Natural killer cell (primary cell): ENCODE measurements at regions not wholly inside any gene's neighbourhood (a gene's known extent, or its start where the extent isn't known, plus 50 kb on each side); places are given as distances from the start of the nearest gene placed in this dataset.

Experiments used
- ATAC-seq, 3 donors: fragments of 150-1000 bp in 2 of 3; fragments of 200-7000 bp in 1 of 3; cut with Tn5 transposase; 1 replicate in 1 of 3; 2 replicates in 2 of 3; pipeline ENCODE4 v1.10.0; 2021; ENCODE audit warnings: mild to moderate bottlenecking in 2 of 3, moderate library complexity in 2 of 3
- DNase-seq, 2 donors: peaks; one replicate each; pipeline versions ENCODE4 v3.0.0 to v3.0.0-alpha.2; 2013 to 2021; ENCODE audit warnings: mixed read lengths in 1 of 2
- H3K27ac ChIP-seq: one replicate; pipeline ENCODE4 v1.5.1; 2013; ENCODE audit warnings: mild to moderate bottlenecking, low read length
- H3K27me3 ChIP-seq: one replicate; pipeline ENCODE4 v1.6.1; 2013; ENCODE audit warnings: low read length; ENCODE audit not compliant: control insufficient read depth, insufficient read depth
- H3K36me3 ChIP-seq: one replicate; pipeline ENCODE4 v1.6.1; 2013; ENCODE audit warnings: low read length; ENCODE audit not compliant: control insufficient read depth, insufficient read depth
- H3K4me1 ChIP-seq: one replicate; pipeline ENCODE4 v1.6.1; 2013; ENCODE audit warnings: low read length; ENCODE audit not compliant: control insufficient read depth, insufficient read depth
- H3K4me3 ChIP-seq: one replicate; pipeline ENCODE4 v1.5.1; 2013; ENCODE audit warnings: low read length
- H3K9me3 ChIP-seq: one replicate; pipeline ENCODE4 v1.6.1; 2013; ENCODE audit warnings: low read length; ENCODE audit not compliant: control insufficient read depth, insufficient read depth
- H3K27ac Mint-ChIP-seq, 2 donors: one replicate each; pipeline ENCODE4 v1.8.0; 2022; ENCODE audit warnings: mild to moderate bottlenecking in 2 of 2, mixed read lengths in 2 of 2, moderate library complexity in 1 of 2
- H3K27me3 Mint-ChIP-seq, 2 donors: one replicate each; pipeline ENCODE4 v1.8.0; 2022; ENCODE audit warnings: low read depth in 2 of 2, mixed read lengths in 2 of 2
- H3K36me3 Mint-ChIP-seq: one replicate; pipeline ENCODE4 v1.8.0; 2022; ENCODE audit warnings: mixed read lengths
- H3K4me1 Mint-ChIP-seq, 2 donors: one replicate each; pipeline ENCODE4 v1.8.0; 2022; ENCODE audit warnings: mixed read lengths in 2 of 2
- H3K4me3 Mint-ChIP-seq: one replicate; pipeline ENCODE4 v1.8.0; 2022; ENCODE audit warnings: mild to moderate bottlenecking, moderate library complexity, mixed read lengths
- H3K9me3 Mint-ChIP-seq, 2 donors: one replicate each; pipeline ENCODE4 v1.8.0; 2022; ENCODE audit warnings: mixed read lengths in 2 of 2
- WGBS: methylation state at CpG from one replicate; pipeline ENCODE4 v1.1.7; 2013; ENCODE audit warnings: missing lambda C conversion rate; ENCODE audit not compliant: insufficient coverage; 5-methylcytosine and 5-hydroxymethylcytosine counted together
- intact Hi-C: fragments of 100-400 bp; cut with micrococcal nuclease; formaldehyde crosslinking; loops from one replicate; pipeline ENCODE4 v1.14.2; 2022
- TF ChIP-seq, protein P1 (sequence below): fragments of 200-600 bp; IDR thresholded peaks from one replicate; pipeline ENCODE4 v1.8.0; 2022; ENCODE audit warnings: antibody characterized with exemption

DNA sequence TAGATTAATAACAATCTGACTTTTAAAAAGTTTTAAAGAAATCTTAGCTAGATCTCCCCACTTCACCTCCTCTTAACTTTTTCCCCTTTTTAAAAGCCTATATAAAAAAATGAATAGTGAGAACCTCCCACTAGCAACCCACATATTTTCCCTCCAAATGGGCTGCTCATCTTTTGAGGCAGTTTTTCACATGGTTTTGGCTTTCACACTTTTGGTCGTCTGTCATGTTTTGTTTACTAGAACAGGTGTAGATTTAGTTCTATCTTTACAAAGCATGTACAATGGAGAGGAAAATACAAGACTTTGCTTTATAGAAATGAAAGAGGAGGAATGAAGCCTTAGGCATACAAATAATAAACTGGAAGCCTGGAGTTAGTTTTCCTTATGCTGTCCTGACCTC lies 126.7 kb upstream of the EOMES start:
- H3K36me3 ChIP-seq: no peaks in the 10 kb centered on the region
- intact Hi-C loops: no loop called here
- ATAC-seq (peak in 1 of 3 donors; percentile 57), DNase-seq (no peak)
- Mint-ChIP-seq H3K4me1 (peaks cover 15 to 16% of the 10 kb centered on the region in 2 donors), H3K36me3 (no peaks in the 10 kb centered on the region), H3K27me3 (peaks cover 22 to 23% of the 10 kb centered on the region in 2 donors), H3K4me3 (no peak overlapping the region), H3K9me3 (peaks cover under 1% of the 10 kb centered on the region in 2 donors), H3K27ac (peak overlapping the region in 1 of 2 donors; percentile 12)
- WGBS: 20% methylated on average over 1 of the region's 1 CpG
- TF ChIP-seq, protein P1, sequence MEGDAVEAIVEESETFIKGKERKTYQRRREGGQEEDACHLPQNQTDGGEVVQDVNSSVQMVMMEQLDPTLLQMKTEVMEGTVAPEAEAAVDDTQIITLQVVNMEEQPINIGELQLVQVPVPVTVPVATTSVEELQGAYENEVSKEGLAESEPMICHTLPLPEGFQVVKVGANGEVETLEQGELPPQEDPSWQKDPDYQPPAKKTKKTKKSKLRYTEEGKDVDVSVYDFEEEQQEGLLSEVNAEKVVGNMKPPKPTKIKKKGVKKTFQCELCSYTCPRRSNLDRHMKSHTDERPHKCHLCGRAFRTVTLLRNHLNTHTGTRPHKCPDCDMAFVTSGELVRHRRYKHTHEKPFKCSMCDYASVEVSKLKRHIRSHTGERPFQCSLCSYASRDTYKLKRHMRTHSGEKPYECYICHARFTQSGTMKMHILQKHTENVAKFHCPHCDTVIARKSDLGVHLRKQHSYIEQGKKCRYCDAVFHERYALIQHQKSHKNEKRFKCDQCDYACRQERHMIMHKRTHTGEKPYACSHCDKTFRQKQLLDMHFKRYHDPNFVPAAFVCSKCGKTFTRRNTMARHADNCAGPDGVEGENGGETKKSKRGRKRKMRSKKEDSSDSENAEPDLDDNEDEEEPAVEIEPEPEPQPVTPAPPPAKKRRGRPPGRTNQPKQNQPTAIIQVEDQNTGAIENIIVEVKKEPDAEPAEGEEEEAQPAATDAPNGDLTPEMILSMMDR: no peak
- H3K9me3 ChIP-seq: peaks cover 11% of the 10 kb centered on the region
- H3K27ac ChIP-seq: no peak overlapping the region
- H3K4me3 ChIP-seq: no peak overlapping the region
- no peaks in the 10 kb centered on the region for H3K27me3 ChIP-seq
- H3K4me1 ChIP-seq: peaks cover 9% of the 10 kb centered on the region

DNA sequence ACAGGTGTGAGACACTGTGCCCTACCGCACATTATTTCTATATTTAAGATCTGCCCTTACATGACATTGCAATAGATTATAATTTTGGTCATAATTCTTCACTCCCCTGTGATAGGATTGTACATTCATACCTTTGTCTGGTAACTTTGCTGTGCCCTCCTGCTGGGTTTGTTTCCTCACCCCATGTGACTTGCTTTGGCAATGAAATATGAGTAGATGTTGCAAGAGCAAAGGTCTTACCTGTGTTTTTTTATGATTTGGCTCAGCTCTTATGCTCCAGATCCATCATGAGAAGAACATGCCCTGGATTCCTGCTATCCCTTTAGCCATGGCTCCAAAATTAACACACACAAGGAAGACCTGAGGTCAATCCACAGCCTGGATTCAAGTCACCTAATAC lies 137.7 kb upstream of the EOMES start:
- Histone ChIP-seq H3K4me1 (peaks cover 26% of the 10 kb centered on the region), H3K4me3 (no peak overlapping the region), H3K9me3 (peaks cover 2% of the 10 kb centered on the region), H3K27me3 (no peaks in the 10 kb centered on the region), H3K36me3 (no peaks in the 10 kb centered on the region), H3K27ac (no peak overlapping the region)
- H3K27me3 Mint-ChIP-seq: peaks cover 0 to 3% of the 10 kb centered on the region in 2 donors
- no peak overlapping the region for H3K4me3 Mint-ChIP-seq
- DNase-seq (no peak), ATAC-seq (no peak)
- intact Hi-C loops: loop anchor here (2.0 to 5.0 kb wide), 3 partner anchors 17 to 148 kb away; no protein-coding TSS in a partner anchor
- H3K27ac Mint-ChIP-seq: no peak overlapping the region
- peaks cover 39 to 40% of the 10 kb centered on the region in 2 donors for H3K4me1 Mint-ChIP-seq
- H3K9me3 Mint-ChIP-seq: peaks cover 0 to 3% of the 10 kb centered on the region in 2 donors
- 90% methylated on average over 1 of the region's 1 CpG for WGBS
- TF ChIP-seq, protein P1: no peak
- H3K36me3 Mint-ChIP-seq: no peaks in the 10 kb centered on the region

DNA sequence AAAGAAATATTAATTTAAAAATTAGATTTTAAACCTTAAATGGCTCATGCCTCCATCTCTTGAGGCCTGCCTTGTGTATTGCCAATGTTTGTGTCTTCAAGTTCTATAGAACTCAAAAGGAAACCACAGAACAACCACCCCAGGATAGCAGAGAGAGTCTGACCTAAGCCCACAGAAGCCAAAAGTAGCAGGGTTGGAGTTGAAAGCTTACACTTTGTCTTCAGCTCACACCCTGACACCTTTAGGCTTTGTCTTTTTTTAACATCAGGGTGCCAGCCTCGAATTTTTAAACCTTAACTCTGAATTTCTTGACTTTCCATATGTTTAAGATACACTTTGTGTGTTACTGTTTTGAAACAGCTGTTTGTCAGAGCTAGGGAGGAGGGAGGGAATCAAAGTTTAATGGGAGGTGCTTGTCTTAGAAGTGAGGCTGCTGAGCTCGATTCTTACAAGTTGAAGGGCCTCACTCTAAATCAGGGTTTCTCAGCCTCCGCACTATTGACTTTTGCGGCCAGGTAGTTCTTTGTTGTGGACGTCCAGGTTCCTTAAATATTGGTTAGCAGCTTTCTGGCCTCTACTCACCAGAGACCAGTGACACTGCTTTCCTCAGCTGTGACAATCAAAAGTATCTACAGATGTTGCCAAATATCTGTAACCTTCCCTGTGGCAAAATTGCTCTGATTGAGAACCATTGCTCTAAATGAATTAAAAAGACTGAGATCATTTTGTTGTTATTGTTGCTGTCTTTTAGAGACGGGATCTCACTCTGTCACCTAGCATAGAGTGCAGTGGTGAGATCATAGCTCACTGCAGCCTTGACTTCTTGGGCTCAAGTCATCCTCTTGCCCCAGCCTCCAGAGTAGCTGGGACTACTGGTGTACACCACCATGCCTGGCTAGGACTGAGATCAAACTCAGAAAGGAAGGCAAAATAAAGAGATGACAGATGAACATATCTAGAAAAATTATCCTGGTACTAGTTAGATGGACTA lies 139.2 kb upstream of the EOMES start:
- TF ChIP-seq, protein P1: no peak
- ATAC-seq (peak; percentile 90 to 99 (median 92)), DNase-seq (peak in 1 of 2 donors; percentile 65)
- Histone ChIP-seq H3K9me3 (no peaks in the 10 kb centered on the region), H3K4me3 (no peak overlapping the region), H3K36me3 (no peaks in the 10 kb centered on the region), H3K27me3 (no peaks in the 10 kb centered on the region), H3K27ac (peak overlapping the region; percentile 13), H3K4me1 (peaks cover 26% of the 10 kb centered on the region)
- Mint-ChIP-seq H3K4me1 (peaks cover 39 to 40% of the 10 kb centered on the region in 2 donors), H3K36me3 (no peaks in the 10 kb centered on the region), H3K4me3 (peak overlapping the region; percentile 50), H3K9me3 (peaks cover 0 to 3% of the 10 kb centered on the region in 2 donors), H3K27me3 (peaks cover 0 to 3% of the 10 kb centered on the region in 2 donors), H3K27ac (peak overlapping the region; percentile 61 to 69)
- intact Hi-C loops: loop anchor here (1.0 to 5.0 kb wide), 5 partner anchors 19 to 465 kb away; no protein-coding TSS in a partner anchor
- WGBS: 35% methylated on average over 5 of the region's 6 CpGs
